ENCODE measurements at regions not wholly inside any gene's neighbourhood (a gene's known extent, or its start where the extent isn't known, plus 50 kb on each side); places are given as distances from the start of the nearest gene placed in this dataset.

DNA sequence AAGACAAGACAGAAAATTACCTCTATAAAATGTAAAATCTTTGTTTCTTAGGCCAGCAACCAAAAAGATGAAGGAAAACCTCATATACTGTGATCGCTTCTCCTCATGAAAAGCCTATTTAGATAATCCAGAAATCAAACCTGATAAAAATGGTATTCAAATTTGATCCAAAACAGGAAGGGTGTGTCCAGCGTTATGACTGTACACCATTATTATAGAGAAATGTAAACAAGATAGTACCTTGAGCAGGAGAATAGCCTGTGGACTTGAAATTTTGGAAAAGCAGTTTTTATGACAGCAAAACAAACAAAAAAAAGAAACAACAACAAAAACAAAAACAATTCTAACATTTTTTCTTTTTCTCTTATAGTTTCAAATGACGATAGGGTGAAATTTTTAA, 1382.8 kb upstream of the CDH9 start:
- TF ChIP-seq, protein P1, sequence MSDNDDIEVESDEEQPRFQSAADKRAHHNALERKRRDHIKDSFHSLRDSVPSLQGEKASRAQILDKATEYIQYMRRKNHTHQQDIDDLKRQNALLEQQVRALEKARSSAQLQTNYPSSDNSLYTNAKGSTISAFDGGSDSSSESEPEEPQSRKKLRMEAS (IDR thresholded peaks at IDR 0.05): no peak
- TF ChIP-seq TAF1 (IDR thresholded peaks at IDR 0.05; ENCODE audit: low read depth) (no peak), EGR1 (IDR thresholded peaks at IDR 0.05) (no peak), NFIC (IDR thresholded peaks at IDR 0.05) (no peak), YY1 (IDR thresholded peaks at IDR 0.05; ENCODE audit: low read depth) (no peak), TEAD4 (IDR thresholded peaks at IDR 0.05) (no peak), FOXM1 (IDR thresholded peaks at IDR 0.05; ENCODE audit: borderline replicate concordance, low read depth) (no peak)
- TF ChIP-seq, protein P2, sequence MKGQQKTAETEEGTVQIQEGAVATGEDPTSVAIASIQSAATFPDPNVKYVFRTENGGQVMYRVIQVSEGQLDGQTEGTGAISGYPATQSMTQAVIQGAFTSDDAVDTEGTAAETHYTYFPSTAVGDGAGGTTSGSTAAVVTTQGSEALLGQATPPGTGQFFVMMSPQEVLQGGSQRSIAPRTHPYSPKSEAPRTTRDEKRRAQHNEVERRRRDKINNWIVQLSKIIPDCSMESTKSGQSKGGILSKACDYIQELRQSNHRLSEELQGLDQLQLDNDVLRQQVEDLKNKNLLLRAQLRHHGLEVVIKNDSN (IDR thresholded peaks at IDR 0.05): no peak

DNA sequence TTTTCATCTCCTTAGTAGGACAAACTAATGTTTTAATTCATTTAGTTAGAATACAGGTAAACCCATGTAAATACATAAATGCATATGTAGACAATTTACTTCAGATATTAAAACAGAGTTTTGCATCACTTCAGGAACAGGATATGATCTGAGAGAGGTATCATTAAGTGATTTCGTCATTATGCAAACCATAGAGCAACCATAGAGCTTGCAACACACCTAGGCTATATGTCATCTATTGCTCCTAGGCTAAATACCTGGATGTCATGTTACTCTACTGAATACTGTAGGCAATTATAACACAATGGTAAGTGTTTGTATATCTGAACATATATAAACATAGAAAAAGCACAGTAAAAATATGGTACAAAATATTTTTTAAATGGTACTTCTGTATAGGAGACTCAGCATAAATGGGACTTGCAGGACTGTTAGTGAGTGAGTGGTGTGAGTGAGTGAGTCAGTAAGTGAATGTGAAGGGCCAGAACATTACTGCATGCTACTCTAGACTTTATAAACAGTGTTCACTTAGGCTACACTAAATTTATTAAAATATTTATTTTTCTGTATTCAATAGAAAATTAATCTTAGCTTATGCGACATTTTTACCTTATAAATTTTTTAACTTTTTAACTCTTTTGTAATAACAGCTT, 1377.5 kb upstream of the CDH9 start:
- TF ChIP-seq CEBPB (IDR thresholded peaks at IDR 0.05) (no peak), RAD21 (IDR thresholded peaks at IDR 0.05; ENCODE audit: low read depth) (no peak), CREB1 (IDR thresholded peaks at IDR 0.05; ENCODE audit: low read depth) (no peak), EP300 (IDR thresholded peaks at IDR 0.05; ENCODE audit: borderline replicate concordance) (no peak), YY1 (IDR thresholded peaks at IDR 0.05; ENCODE audit: low read depth) (no peak), ZBTB7A (IDR thresholded peaks at IDR 0.05; ENCODE audit: low read depth) (no peak), EGR1 (IDR thresholded peaks at IDR 0.05) (no peak), TAF1 (IDR thresholded peaks at IDR 0.05; ENCODE audit: low read depth) (no peak), FOXM1 (IDR thresholded peaks at IDR 0.05; ENCODE audit: borderline replicate concordance, low read depth) (no peak)
- TF ChIP-seq, protein P1 (IDR thresholded peaks at IDR 0.05): no peak
- TF ChIP-seq, protein P2 (IDR thresholded peaks at IDR 0.05): no peak

DNA sequence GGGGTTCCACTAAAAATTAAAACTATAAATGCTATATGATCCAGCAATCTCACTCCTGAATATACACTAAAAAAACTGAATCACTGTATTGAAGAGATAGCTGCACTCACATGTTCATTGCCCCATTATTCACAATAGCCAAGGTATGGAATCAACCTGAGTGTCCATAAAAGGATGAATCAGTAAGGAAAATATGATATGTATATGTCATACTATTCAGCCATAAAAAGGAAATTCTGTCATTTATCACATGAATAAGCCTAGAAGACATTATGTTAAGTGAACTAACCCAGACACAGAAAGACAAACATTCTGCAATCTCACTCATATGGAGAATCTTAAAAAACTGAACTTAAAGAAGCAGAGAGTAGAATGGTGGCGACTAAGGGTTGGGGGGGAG, 1376.2 kb upstream of the CDH9 start:
- TF ChIP-seq RAD21 (IDR thresholded peaks at IDR 0.05; ENCODE audit: low read depth) (no peak), ZBTB7A (IDR thresholded peaks at IDR 0.05; ENCODE audit: low read depth) (no peak), YY1 (IDR thresholded peaks at IDR 0.05; ENCODE audit: low read depth) (no peak), TCF12 (IDR thresholded peaks at IDR 0.05; ENCODE audit: low read depth) (no peak), TEAD4 (IDR thresholded peaks at IDR 0.05) (no peak), FOXM1 (IDR thresholded peaks at IDR 0.05; ENCODE audit: borderline replicate concordance, low read depth) (no peak), CEBPB (IDR thresholded peaks at IDR 0.05) (no peak), NFIC (IDR thresholded peaks at IDR 0.05) (no peak)
- TF ChIP-seq, protein P1 (IDR thresholded peaks at IDR 0.05): no peak
- TF ChIP-seq, protein P2 (IDR thresholded peaks at IDR 0.05): no peak
- TF ChIP-seq, protein P3, sequence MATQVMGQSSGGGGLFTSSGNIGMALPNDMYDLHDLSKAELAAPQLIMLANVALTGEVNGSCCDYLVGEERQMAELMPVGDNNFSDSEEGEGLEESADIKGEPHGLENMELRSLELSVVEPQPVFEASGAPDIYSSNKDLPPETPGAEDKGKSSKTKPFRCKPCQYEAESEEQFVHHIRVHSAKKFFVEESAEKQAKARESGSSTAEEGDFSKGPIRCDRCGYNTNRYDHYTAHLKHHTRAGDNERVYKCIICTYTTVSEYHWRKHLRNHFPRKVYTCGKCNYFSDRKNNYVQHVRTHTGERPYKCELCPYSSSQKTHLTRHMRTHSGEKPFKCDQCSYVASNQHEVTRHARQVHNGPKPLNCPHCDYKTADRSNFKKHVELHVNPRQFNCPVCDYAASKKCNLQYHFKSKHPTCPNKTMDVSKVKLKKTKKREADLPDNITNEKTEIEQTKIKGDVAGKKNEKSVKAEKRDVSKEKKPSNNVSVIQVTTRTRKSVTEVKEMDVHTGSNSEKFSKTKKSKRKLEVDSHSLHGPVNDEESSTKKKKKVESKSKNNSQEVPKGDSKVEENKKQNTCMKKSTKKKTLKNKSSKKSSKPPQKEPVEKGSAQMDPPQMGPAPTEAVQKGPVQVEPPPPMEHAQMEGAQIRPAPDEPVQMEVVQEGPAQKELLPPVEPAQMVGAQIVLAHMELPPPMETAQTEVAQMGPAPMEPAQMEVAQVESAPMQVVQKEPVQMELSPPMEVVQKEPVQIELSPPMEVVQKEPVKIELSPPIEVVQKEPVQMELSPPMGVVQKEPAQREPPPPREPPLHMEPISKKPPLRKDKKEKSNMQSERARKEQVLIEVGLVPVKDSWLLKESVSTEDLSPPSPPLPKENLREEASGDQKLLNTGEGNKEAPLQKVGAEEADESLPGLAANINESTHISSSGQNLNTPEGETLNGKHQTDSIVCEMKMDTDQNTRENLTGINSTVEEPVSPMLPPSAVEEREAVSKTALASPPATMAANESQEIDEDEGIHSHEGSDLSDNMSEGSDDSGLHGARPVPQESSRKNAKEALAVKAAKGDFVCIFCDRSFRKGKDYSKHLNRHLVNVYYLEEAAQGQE (IDR thresholded peaks at IDR 0.05; ENCODE audit: low read depth): no peak

DNA sequence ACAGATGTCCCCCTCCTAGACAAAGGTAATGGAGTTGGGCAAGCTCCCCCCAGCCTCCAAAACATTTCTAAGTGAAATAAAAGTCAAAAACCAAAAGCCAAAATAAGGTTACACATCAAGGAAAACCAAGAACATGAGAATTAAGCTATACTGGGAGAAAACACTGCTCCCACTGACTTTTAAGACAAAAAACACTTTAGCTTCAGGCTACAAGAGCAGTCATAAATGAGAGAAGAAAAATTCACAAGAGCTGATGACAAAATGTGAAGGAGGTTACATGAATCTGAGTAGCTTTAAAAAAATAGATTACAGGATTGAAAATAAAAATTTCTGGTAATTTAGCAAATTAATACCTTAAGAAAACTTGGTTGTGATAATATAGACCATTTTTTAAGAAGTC, 1370.3 kb upstream of the CDH9 start:
- TF ChIP-seq TCF12 (IDR thresholded peaks at IDR 0.05; ENCODE audit: low read depth): no peak
- no peak for TF ChIP-seq NFIC (IDR thresholded peaks at IDR 0.05)
- no peak for TF ChIP-seq EGR1 (IDR thresholded peaks at IDR 0.05)
- TF ChIP-seq, protein P3 (IDR thresholded peaks at IDR 0.05; ENCODE audit: low read depth): no peak
- TF ChIP-seq, protein P2 (IDR thresholded peaks at IDR 0.05): no peak
- TF ChIP-seq ZBTB7A (IDR thresholded peaks at IDR 0.05; ENCODE audit: low read depth): no peak
- TF ChIP-seq TAF1 (IDR thresholded peaks at IDR 0.05; ENCODE audit: low read depth): no peak
- TF ChIP-seq TEAD4 (IDR thresholded peaks at IDR 0.05): no peak
- no peak for TF ChIP-seq FOXM1 (IDR thresholded peaks at IDR 0.05; ENCODE audit: borderline replicate concordance, low read depth)
- TF ChIP-seq, protein P1 (IDR thresholded peaks at IDR 0.05): no peak
- TF ChIP-seq EP300 (IDR thresholded peaks at IDR 0.05; ENCODE audit: borderline replicate concordance): no peak
- TF ChIP-seq CREB1 (IDR thresholded peaks at IDR 0.05; ENCODE audit: low read depth): no peak
- TF ChIP-seq CEBPB (IDR thresholded peaks at IDR 0.05): no peak
- TF ChIP-seq RAD21 (IDR thresholded peaks at IDR 0.05; ENCODE audit: low read depth): no peak
- TF ChIP-seq YY1 (IDR thresholded peaks at IDR 0.05; ENCODE audit: low read depth): no peak

Measured in Ishikawa (cell line).